ENCODE measurements at regions not wholly inside any gene's neighbourhood (a gene's known extent, or its start where the extent isn't known, plus 50 kb on each side); places are given as distances from the start of the nearest gene placed in this dataset.

DNA sequence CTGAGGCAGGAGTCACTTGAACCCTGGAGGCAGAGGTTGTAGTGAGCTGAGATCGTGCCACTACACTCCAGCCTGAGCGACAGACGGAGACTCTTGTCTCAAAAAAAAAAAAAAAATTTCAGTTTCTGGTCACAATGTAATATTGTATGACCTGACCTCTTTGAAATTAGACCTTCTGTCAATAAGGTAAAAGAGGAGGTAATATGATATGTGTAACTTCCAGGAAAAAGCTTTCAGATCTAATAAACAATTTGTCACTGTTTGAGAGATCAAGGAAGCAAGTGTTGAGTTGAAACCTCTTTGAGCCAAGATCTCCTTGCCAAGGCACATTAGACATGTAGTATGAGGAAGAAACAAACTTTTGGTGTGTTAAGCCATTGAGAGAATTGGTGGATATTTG, 101.7 kb upstream of the ATF7IP start:
- DNase-seq (ENCODE audit: extremely low read depth in 1 of 11, low read depth in 9 of 11, low spot score in 4 of 11), result no peak

GRCh38 chr12:14264316-14264715, 101.2 kb upstream of the ATF7IP start:
- DNase-seq (ENCODE audit: extremely low read depth in 1 of 11, low read depth in 9 of 11, low spot score in 4 of 11), result no peak

DNA sequence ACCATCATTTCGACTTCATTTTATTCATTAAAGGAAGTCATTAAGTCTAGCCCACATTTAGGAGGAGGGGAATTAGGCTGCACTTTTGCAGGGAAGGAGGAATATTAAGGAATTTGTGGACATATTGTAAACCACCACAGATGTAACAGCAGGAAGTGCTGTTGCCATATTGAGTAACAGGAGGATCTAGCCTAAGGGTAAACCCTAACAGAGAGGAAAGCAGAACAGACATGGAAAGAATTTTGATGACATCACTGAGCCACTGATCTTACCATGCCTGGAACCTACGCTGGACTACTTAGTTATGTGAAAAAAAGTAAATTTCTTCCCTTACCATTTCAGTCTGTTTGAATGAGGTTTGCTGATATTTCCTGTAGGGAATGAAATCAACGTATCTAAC, 100.7 kb upstream of the ATF7IP start:
- no peak for DNase-seq (ENCODE audit: extremely low read depth in 1 of 11, low read depth in 9 of 11, low spot score in 4 of 11)

DNA sequence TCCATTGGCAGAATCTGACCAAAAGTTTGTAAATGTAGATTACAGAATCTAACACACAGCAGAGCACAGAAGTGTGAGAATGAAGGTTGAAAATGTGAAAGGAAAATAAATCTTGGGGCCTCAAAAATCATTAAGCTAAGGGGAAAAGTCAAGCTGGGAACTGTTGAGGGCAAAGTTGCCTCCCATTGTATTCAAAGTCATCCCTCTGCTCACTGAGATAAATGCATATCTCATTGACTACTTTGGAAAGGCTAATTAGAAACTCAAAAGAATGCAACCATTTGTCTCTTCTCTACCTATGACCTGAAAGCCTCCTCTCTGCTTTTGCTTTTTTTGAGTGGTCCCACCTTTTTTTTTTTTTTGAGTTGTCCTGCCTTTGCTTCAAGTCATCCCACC, 97.4 kb upstream of the ATF7IP start:
- no peak for DNase-seq (ENCODE audit: extremely low read depth in 1 of 11, low read depth in 9 of 11, low spot score in 4 of 11)

GRCh38 chr12:14270392-14270791, 95.1 kb upstream of the ATF7IP start:
- DNase-seq (ENCODE audit: extremely low read depth in 1 of 11, low read depth in 9 of 11, low spot score in 4 of 11), result no peak

DNA sequence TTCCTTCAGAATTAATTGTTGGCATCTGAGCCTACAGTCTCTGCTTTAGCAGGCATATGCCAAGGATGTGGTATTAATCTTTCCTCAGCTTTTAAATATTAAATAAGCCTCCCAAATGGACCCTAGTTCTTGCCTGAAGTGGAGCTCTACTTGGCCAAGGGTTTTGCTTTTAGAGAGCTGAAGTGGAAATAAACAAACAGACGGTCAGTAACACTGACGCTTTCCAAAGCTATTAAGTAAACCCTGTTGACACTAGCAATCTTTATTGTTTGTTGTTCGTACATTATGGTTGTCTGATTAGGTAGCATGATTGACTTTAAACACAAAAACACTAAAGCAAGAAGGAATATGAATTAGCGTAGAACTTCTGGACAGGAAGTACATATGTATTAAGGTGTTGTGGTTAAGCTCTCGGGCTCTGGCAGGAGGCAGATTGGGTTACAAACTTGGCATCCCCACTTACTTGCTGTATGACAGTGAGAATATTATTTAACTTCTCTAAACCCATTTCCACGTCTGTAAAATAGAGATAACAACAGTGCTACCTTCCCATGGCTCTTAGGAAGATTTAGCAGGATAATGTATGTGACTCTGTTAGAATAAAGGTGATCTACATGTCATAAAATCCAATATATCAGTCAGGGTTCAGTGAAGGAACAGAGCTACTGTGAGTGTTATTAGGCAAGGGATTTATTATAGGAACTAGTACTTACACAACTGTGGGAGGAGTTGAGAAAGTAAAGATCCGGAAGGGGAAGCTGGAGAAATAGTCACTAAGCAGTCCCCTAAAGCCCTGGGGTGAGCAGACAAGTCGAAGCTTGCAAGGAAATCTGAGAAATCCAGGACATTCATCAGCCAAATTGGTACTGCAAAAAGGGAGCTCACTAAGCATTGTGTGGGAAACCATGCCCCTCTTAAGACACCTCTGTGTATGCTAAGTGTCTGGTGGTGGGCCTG, 92.2 kb upstream of the ATF7IP start:
- DNase-seq (ENCODE audit: extremely low read depth in 1 of 11, low read depth in 9 of 11, low spot score in 4 of 11), result no peak

DNA sequence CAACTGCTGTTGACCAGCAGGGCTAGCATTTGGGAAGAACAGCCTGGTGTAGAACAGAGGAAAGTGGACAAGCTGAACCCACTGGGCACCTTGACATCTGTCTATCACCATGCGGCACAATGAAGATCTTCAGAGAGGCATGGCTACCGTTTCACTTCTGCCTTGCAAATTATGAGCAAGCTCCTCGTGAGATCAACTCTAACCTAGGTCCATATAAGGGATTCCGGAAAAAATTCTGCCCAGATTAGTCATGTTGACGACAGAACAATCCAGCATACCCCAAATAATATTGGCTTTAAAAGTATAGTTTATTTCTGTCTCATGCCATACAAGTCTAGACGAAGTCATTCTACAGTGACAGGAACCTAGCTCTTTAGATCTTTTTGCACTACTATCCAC, 91.6 kb upstream of the ATF7IP start:
- DNase-seq (ENCODE audit: extremely low read depth in 1 of 11, low read depth in 9 of 11, low spot score in 4 of 11), result no peak

- DNase-seq (ENCODE audit: extremely low read depth in 1 of 11, low read depth in 9 of 11, low spot score in 4 of 11), result no peak
These were observed 90.4 kb upstream of the ATF7IP start for GRCh38 chr12:14275111-14275510.

DNA sequence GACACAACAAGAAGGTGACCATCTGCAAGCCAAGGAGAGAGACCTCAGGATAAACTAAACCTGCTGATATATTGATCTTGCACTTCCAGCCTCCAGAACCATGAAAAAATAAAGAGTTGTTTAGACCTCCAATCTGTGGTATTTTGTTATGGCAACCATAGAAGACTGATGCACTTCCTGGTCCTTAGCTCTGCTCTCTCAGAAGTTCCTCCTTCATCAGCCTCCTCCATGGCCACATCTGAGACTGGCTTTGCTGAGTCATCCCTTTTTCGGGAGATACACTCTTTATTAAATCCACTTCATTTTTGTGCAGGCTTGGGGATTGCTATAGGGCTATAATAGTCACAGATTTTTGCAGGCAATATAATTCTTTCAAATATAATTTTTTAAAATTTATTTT, 89.6 kb upstream of the ATF7IP start:
- DNase-seq (ENCODE audit: extremely low read depth in 1 of 11, low read depth in 9 of 11, low spot score in 4 of 11), result no peak

- no peak for DNase-seq (ENCODE audit: extremely low read depth in 1 of 11, low read depth in 9 of 11, low spot score in 4 of 11)
These were observed 87.1 kb upstream of the ATF7IP start for GRCh38 chr12:14278294-14278953.

DNA sequence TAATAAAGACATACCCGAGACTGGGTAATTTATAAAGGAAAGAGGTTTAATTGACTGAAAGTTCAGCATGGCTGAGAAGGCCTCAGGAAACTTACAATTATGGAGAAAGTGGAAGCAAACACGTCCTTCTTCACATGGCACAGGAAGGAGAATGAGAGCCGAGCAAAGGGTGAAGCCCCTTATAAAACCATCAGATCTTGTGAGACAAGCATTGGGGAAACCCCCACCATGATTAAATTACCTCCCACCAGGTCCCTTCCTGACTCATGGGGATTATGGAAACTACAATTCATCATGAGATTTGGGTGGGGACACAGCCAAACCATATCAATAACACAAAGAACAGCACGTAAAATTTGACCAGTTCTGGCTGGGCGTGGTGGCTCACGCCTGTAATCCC, 85.6 kb upstream of the ATF7IP start:
- DNase-seq (ENCODE audit: extremely low read depth in 1 of 11, low read depth in 9 of 11, low spot score in 4 of 11), result no peak

DNA sequence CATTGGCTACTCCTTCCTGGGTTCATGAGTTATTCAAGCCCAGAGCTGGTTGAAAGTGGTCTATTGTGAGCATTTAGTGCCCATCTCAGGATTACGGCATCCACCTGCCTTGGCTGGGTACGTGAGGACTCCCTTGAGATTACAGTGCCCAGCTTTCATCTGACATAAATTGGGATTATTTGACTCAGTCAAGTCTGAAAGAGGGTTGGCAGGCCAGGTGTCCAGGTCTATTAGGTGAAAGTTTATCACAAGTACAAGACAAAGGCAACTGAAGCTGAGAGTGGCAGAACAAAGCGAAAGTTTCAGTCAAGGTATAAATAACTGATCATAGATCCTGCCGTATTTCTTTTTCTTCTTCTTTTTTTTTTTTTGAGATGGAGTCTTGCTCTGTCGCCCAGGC, 84.6 kb upstream of the ATF7IP start:
- DNase-seq (ENCODE audit: extremely low read depth in 1 of 11, low read depth in 9 of 11, low spot score in 4 of 11), result no peak

DNA sequence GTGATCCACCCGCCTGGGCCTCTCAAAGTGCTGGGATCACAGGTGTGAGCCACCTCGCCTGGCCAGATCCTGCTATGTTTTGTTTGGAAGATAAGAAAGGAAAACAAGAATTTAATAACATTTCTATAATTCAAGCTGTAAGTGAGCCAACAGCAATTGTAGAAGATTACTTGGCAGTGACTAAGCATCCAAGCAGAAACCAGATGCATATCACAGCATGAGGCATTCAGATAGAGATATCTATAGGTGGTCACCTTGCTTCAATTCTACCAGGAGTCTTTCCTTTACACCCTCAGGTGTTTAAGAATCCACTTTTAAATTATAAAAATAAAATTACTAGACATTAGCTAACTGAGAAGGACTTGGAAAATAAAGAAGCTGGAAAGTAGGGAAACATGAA, 83.9 kb upstream of the ATF7IP start:
- DNase-seq (ENCODE audit: extremely low read depth in 1 of 11, low read depth in 9 of 11, low spot score in 4 of 11), result no peak

- peak in 1 of 11 donors; percentile 58 for DNase-seq (ENCODE audit: extremely low read depth in 1 of 11, low read depth in 9 of 11, low spot score in 4 of 11)
These were observed 81.9 kb upstream of the ATF7IP start for GRCh38 chr12:14283489-14284144.

GRCh38 chr12:14284184-14284722, 81.2 kb upstream of the ATF7IP start:
- DNase-seq (ENCODE audit: extremely low read depth in 1 of 11, low read depth in 9 of 11, low spot score in 4 of 11), result peak in 6 of 11 donors; percentile 36 to 70 (median 52)

DNA sequence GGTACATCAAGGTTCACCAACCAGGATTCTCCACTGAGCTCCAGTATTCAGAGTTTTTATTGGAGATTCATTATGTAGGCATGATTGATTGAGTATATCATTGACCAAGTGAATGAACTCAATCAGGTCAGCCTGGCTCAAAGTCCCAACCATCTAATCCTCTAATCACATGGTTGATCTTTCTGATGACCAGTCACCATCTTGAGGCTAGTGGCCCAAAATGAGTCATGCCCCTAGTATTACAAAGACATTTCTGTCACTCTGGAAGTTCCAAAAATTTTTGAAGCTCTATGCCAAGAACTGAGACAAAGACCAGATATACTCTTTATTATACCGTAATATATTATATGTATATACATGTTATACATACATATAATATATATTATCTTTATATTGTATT, 75.9 kb upstream of the ATF7IP start:
- DNase-seq (ENCODE audit: extremely low read depth in 1 of 11, low read depth in 9 of 11, low spot score in 4 of 11), result no peak

GRCh38 chr12:14290951-14291350, 74.5 kb upstream of the ATF7IP start:
- no peak for DNase-seq (ENCODE audit: extremely low read depth in 1 of 11, low read depth in 9 of 11, low spot score in 4 of 11)

GRCh38 chr12:14303661-14304155, 61.8 kb upstream of the ATF7IP start:
- DNase-seq (ENCODE audit: extremely low read depth in 1 of 11, low read depth in 9 of 11, low spot score in 4 of 11), result no peak

DNA sequence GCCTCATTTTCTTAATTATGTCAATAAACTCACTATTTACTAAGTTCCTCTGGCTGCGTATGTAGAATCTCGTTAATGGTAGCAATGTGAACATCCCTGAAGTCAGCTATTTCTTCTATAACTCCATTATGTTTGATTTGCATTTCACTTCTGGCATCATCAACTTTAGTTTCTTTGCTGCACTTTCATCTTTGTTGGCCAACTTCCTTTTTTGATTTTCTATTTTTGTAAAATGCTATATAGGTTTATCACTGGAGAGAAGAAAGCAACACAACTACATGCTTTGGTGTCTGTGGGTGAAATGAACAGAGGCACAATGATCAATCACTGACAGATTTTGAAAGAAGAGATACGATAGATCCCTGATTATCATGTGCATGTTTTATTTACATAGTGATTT, 58.5 kb upstream of the ATF7IP start:
- DNase-seq (ENCODE audit: extremely low read depth in 1 of 11, low read depth in 9 of 11, low spot score in 4 of 11), result no peak

DNA sequence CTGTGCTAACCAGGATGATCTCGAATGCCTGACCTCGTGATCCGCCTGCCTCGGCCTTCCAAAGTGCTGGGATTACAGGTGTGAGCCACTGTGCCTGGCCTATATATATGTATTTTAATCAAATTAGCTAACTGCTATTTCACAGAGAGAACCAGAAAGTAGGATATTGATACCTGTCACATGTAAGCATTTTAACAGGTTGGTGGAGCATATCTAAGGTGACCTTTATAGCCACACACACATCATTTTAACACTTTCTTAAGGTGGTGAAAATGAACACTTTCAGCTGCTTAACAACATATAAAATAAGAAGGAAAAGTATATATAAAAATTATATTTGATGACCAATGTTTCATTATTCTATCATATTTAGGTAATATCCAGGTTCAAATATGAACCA, 57.0 kb upstream of the ATF7IP start:
- no peak for DNase-seq (ENCODE audit: extremely low read depth in 1 of 11, low read depth in 9 of 11, low spot score in 4 of 11)

All from renal cortex interstitium (tissue), 11 donors.